Liver (tissue), 3 donors: ENCODE measurements at regions not wholly inside any gene's neighbourhood (a gene's known extent, or its start where the extent isn't known, plus 50 kb on each side); places are given as distances from the start of the nearest gene placed in this dataset.

ENCODE experiments used
- ATF3 ChIP-seq: IDR thresholded peaks from 2 replicates; pipeline ENCODE4 v1.6.1; 2016; ENCODE audit warnings: antibody characterized with exemption
- CTCF ChIP-seq: fragments of 150-350 bp; IDR thresholded peaks from 2 replicates; pipeline ENCODE4 v1.5.1; 2017; ENCODE audit warnings: improper control_type of control experiment, low read depth, low read length; ENCODE audit not compliant: missing input control
- MAX ChIP-seq: IDR thresholded peaks from 2 replicates; pipeline ENCODE4 v1.6.1; 2016; ENCODE audit warnings: antibody characterized with exemption
- TAF1 ChIP-seq: conservative IDR thresholded peaks from 2 replicates; pipeline ENCODE4 v1.6.1; 2016; ENCODE audit warnings: antibody characterized with exemption, mild to moderate bottlenecking
- YY1 ChIP-seq: IDR thresholded peaks from 2 replicates; pipeline ENCODE4 v1.6.1; 2016; ENCODE audit warnings: antibody characterized with exemption, mild to moderate bottlenecking
- donor health status: healthy.
- donor health status: healthy.

- TF ChIP-seq CTCF (no peak), TAF1 (no peak), YY1 (no peak), ATF3 (no peak), MAX (no peak)
Observed at GRCh38 chr16:51896013-51896412, 650.9 kb downstream of the TOX3 start.
